ENCODE measurements at regions not wholly inside any gene's neighbourhood (a gene's known extent, or its start where the extent isn't known, plus 50 kb on each side); places are given as distances from the start of the nearest gene placed in this dataset.
"Not testable (repeated sequence)": the region's sequence is repeated elsewhere in the genome, so short reads cannot be mapped to it uniquely, and the experiment has no call there.

DNA sequence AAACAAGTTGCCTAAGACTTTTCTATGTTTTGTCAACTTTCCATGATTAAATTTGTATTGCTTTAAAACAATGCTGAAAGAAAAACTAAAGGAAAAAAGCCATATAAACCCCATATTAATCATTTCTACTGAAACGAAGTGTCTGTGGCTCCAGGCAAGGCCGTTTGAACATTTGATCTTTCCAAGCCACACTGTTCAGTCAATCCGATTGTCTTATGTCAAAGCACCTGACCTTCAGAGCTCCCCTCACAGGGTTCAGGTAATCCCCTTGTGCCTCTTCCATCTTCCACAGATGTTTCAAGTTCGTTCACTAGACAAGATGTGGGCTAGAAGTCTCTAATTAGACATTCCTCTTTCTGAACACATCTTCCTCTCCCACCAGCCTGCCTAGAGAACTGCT, 177.1 kb upstream of the NUDT10 start:
- BruUV-seq (replicated peaks) = no TSS peak
- H3K9me3 ChIP-seq (ENCODE audit: control insufficient read depth, insufficient read depth, low read depth, low read length) = no peaks in the 10 kb centered on the region
- H3K27ac ChIP-seq (ENCODE audit: low read length) = no peak overlapping the region
- ChIA-PET POLR2A (no interaction called here), CTCF (no interaction called here)
- ATAC-seq (no peak), DNase-seq (ENCODE audit: low read depth, low spot score) (no peak)
- intact Hi-C loops (cut with micrococcal nuclease; ENCODE audit: unreplicated experiment) (no loop called here), in situ Hi-C loops (cut with HindIII; ENCODE audit: low pct_unique_long_range_greater_than_20kb, low sequenced_read_pairs) (no loop called here)
- H3K36me3 ChIP-seq (ENCODE audit: control insufficient read depth, insufficient read depth, low read length) = no peaks in the 10 kb centered on the region
- no peak overlapping the region for H3K4me3 ChIP-seq (ENCODE audit: low read depth in 2 of 2, low read length in 2 of 2)
- no peaks in the 10 kb centered on the region for H3K4me1 ChIP-seq (ENCODE audit: control insufficient read depth, insufficient read depth, low read length)
- TF ChIP-seq TCF7L2 (IDR thresholded peaks at IDR 0.05; ENCODE audit: low read depth, low read length) (no peak), POLR2AphosphoS5 (IDR thresholded peaks at IDR 0.05; ENCODE audit: low read depth, low read length) (no peak), SIN3A (IDR thresholded peaks at IDR 0.05; ENCODE audit: borderline replicate concordance, insufficient read depth, low read depth, low read length) (no peak)
- TF ChIP-seq, protein P1, sequence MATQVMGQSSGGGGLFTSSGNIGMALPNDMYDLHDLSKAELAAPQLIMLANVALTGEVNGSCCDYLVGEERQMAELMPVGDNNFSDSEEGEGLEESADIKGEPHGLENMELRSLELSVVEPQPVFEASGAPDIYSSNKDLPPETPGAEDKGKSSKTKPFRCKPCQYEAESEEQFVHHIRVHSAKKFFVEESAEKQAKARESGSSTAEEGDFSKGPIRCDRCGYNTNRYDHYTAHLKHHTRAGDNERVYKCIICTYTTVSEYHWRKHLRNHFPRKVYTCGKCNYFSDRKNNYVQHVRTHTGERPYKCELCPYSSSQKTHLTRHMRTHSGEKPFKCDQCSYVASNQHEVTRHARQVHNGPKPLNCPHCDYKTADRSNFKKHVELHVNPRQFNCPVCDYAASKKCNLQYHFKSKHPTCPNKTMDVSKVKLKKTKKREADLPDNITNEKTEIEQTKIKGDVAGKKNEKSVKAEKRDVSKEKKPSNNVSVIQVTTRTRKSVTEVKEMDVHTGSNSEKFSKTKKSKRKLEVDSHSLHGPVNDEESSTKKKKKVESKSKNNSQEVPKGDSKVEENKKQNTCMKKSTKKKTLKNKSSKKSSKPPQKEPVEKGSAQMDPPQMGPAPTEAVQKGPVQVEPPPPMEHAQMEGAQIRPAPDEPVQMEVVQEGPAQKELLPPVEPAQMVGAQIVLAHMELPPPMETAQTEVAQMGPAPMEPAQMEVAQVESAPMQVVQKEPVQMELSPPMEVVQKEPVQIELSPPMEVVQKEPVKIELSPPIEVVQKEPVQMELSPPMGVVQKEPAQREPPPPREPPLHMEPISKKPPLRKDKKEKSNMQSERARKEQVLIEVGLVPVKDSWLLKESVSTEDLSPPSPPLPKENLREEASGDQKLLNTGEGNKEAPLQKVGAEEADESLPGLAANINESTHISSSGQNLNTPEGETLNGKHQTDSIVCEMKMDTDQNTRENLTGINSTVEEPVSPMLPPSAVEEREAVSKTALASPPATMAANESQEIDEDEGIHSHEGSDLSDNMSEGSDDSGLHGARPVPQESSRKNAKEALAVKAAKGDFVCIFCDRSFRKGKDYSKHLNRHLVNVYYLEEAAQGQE (IDR thresholded peaks at IDR 0.05; ENCODE audit: insufficient read depth in 1 of 2, low read depth in 2 of 2, low read length in 1 of 2) = no peak
- TF ChIP-seq, protein P2, sequence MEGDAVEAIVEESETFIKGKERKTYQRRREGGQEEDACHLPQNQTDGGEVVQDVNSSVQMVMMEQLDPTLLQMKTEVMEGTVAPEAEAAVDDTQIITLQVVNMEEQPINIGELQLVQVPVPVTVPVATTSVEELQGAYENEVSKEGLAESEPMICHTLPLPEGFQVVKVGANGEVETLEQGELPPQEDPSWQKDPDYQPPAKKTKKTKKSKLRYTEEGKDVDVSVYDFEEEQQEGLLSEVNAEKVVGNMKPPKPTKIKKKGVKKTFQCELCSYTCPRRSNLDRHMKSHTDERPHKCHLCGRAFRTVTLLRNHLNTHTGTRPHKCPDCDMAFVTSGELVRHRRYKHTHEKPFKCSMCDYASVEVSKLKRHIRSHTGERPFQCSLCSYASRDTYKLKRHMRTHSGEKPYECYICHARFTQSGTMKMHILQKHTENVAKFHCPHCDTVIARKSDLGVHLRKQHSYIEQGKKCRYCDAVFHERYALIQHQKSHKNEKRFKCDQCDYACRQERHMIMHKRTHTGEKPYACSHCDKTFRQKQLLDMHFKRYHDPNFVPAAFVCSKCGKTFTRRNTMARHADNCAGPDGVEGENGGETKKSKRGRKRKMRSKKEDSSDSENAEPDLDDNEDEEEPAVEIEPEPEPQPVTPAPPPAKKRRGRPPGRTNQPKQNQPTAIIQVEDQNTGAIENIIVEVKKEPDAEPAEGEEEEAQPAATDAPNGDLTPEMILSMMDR (IDR thresholded peaks at IDR 0.05) = no peak
- H3K27me3 ChIP-seq (ENCODE audit: control insufficient read depth, insufficient read depth, low read length) = no peaks in the 10 kb centered on the region

GRCh38 chrX:51158231-51158630, 174.4 kb upstream of the NUDT10 start:
- intact Hi-C loops (cut with micrococcal nuclease; ENCODE audit: unreplicated experiment) (no loop called here), in situ Hi-C loops (cut with HindIII; ENCODE audit: low pct_unique_long_range_greater_than_20kb, low sequenced_read_pairs) (no loop called here)
- no peaks in the 10 kb centered on the region for H3K27me3 ChIP-seq (ENCODE audit: control insufficient read depth, insufficient read depth, low read length)
- CTCF ChIA-PET = interaction anchor here (0.6 kb wide), 1 partner anchor 299 kb away, joined by 3 read pairs; no protein-coding TSS in a partner anchor
- H3K9me3 ChIP-seq (ENCODE audit: control insufficient read depth, insufficient read depth, low read depth, low read length) = no peaks in the 10 kb centered on the region
- H3K4me3 ChIP-seq (ENCODE audit: low read depth in 2 of 2, low read length in 2 of 2) = no peak overlapping the region
- no peak for DNase-seq (ENCODE audit: low read depth, low spot score)
- no peak for ATAC-seq
- no peak overlapping the region for H3K27ac ChIP-seq (ENCODE audit: low read length)
- POLR2A ChIA-PET = no interaction called here
- no peaks in the 10 kb centered on the region for H3K36me3 ChIP-seq (ENCODE audit: control insufficient read depth, insufficient read depth, low read length)
- BruUV-seq (replicated peaks) = no TSS peak
- TF ChIP-seq, protein P1 (IDR thresholded peaks at IDR 0.05; ENCODE audit: insufficient read depth in 1 of 2, low read depth in 2 of 2, low read length in 1 of 2) = no peak
- TF ChIP-seq, protein P2 (IDR thresholded peaks at IDR 0.05) = no peak
- TF ChIP-seq TCF7L2 (IDR thresholded peaks at IDR 0.05; ENCODE audit: low read depth, low read length) (no peak), SIN3A (IDR thresholded peaks at IDR 0.05; ENCODE audit: borderline replicate concordance, insufficient read depth, low read depth, low read length) (no peak)
- no peaks in the 10 kb centered on the region for H3K4me1 ChIP-seq (ENCODE audit: control insufficient read depth, insufficient read depth, low read length)

GRCh38 chrX:51159378-51159777, 173.2 kb upstream of the NUDT10 start:
- H3K27ac ChIP-seq (ENCODE audit: low read length); BruUV-seq (replicated peaks); H3K9me3 ChIP-seq (ENCODE audit: control insufficient read depth, insufficient read depth, low read depth, low read length); intact Hi-C loops (cut with micrococcal nuclease; ENCODE audit: unreplicated experiment); H3K4me1 ChIP-seq (ENCODE audit: control insufficient read depth, insufficient read depth, low read length); H3K27me3 ChIP-seq (ENCODE audit: control insufficient read depth, insufficient read depth, low read length); H3K4me3 ChIP-seq (ENCODE audit: low read depth in 2 of 2, low read length in 2 of 2); H3K36me3 ChIP-seq (ENCODE audit: control insufficient read depth, insufficient read depth, low read length); DNase-seq (ENCODE audit: low read depth, low spot score); in situ Hi-C loops (cut with HindIII; ENCODE audit: low pct_unique_long_range_greater_than_20kb, low sequenced_read_pairs); ATAC-seq; CTCF ChIA-PET: not testable (repeated sequence)
- POLR2A ChIA-PET = interaction anchor here (0.7 kb wide), 1 partner anchor 571 kb away, joined by 3 read pairs; no protein-coding TSS in a partner anchor
